ENCODE measurements at regions not wholly inside any gene's neighbourhood (a gene's known extent, or its start where the extent isn't known, plus 50 kb on each side); places are given as distances from the start of the nearest gene placed in this dataset.
"Not testable (repeated sequence)": the region's sequence is repeated elsewhere in the genome, so short reads cannot be mapped to it uniquely, and the experiment has no call there.

GRCh38 chr9:39463696-39464095, 108.2 kb downstream of the SPATA31A1 start:
- peak; percentile 23 for DNase-seq

GRCh38 chr9:39464122-39464777, 108.8 kb downstream of the SPATA31A1 start:
- DNase-seq: peak; percentile 81

DNA sequence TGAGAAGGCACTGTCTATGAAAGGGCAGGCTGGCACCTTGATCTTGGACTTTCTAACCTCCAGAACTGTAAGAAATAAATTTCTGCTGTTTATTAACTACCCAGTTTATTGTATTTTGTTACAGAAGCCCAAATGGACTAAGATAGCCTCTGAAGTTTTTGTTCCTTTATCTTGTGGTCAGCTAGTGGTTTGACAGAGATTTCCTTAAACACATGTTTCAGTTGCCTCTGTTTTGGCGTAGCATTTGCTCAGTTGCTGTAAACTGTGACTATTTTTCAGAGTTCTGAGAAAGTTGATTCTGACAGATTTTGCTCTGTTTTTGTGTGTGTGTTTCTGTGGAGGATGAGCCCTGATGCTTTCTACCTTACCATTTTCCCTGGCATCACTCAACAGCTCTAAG, 119.0 kb downstream of the SPATA31A1 start:
- DNase-seq: not testable (repeated sequence)

- DNase-seq: not testable (repeated sequence)
Measured at GRCh38 chr9:39483073-39483472, 127.6 kb downstream of the SPATA31A1 start.

DNA sequence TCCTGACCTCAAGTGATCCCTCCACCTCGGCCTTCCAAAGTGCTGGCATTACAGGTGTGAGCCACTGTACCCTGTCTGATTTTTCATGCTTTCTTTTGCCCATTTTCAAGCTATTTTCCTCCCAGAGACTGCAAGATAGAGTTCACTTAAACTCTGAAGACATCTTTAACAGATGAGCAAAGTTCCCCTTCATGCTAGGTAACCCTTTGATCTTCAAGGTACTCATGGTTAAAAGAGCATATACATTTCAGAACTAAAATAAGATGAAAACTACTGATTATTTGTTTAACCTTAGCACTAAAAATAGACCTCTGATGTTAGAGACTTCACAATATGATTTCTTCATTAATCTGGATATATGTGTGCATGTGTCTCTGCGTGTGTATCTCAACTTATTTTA, 128.4 kb downstream of the SPATA31A1 start:
- not testable (repeated sequence) for DNase-seq

- not testable (repeated sequence) for DNase-seq
Measured at GRCh38 chr9:39484292-39484691, 128.8 kb downstream of the SPATA31A1 start.

DNA sequence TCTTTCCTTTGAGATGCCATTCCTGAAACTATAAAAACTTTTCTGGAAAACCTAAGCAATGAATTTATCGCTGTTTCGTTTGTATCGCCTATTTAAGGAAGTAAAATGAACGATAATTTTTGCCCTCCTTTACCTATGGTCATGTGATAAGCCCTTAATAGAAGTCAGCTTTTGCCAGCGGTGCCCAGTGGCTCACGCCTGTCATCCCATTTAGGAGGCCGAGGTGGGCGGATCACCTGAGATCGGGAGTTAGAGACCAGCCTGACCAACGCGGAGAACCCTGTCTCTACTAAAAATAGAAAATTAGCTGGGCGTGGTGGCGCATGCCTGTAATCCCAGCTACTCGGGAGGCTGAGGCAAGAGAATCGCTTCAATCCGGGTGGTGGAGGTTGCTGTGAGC, 132.0 kb downstream of the SPATA31A1 start:
- DNase-seq: not testable (repeated sequence)

DNA sequence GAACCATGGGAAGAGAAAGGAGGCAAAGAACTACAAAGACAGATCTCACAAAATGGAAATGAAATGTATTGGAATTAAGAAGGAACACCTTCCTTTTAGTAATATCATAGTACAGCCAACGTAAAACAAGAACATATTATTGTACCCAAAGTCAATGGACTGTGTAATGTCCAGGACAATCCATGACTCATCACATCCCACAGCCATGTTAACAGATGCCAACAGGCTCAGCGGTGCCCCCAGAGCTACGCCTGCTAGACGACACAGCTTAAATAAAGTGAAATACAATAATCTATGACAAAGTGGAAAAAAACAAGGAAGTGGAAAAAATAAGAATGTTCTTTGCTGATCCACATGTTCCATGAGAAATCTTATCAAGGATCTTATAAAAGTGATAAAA, 140.8 kb downstream of the SPATA31A1 start:
- DNase-seq: not testable (repeated sequence)

DNA sequence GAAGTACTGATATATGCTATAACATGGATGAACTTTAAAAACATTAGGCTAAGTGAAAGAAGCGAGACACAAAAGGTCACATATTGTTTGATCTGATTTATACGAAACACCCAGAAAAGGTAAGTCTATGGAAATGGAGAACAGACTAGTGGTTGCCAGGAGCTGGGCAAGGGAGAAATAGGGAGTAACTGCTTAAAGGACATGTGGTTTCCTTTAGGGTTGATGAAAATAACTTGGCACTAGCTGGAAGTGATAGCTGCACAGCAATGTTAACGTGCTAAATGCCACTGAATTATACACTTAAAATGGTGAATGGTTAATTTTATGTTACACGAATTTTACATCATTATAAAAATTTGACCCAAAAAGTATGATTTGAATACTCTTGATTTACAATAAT, 147.7 kb downstream of the SPATA31A1 start:
- not testable (repeated sequence) for DNase-seq

DNA sequence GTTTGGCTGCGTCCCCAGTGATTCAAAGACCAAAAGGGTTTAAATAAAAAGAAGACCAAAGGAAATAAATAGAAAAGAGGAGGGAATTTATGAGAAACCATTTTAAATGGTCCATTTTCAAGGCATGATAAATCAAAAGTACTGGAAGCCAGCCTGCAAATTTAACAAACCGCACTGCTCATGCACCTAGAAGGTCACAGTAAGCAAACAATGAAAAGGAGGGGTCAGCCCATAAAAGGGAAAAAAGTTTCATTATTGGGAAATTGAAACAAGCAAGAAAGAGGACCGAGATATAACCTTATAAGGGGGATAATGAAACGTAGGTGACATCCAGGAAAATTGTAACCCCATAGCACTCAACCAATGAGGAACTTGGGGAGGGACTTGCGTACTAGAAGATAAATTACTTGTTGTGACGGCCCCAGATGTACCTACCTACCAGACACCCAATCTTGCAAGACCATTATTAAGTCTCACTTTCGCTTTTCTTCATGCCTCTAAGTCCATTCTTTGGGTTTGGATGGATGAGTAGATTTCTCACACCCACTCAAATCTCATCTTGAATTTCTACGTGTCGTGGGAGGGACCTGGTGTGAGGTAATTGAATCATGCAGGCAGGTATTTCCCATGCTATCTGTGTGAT, 172.0 kb downstream of the SPATA31A1 start:
- not testable (repeated sequence) for DNase-seq

DNA sequence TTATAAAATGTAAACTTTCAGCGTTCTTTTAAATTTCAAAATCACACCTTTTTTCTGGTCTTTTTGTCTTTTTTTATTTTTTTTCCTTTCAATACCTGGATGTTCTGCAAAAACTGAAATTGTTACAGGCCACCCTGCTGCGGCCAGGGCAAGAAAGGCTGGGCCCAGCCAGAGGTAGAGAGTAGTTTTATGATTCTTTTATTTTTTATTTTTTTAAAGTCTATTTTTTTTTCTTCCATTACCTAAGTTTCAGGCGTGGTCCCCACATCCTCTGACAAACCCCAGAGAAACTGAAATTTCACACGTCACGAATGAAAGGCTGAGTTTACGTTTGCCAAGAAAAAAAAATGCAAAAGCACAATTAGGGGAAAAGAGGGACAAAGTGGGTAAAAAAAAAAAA, 177.1 kb downstream of the SPATA31A1 start:
- DNase-seq: not testable (repeated sequence)

DNA sequence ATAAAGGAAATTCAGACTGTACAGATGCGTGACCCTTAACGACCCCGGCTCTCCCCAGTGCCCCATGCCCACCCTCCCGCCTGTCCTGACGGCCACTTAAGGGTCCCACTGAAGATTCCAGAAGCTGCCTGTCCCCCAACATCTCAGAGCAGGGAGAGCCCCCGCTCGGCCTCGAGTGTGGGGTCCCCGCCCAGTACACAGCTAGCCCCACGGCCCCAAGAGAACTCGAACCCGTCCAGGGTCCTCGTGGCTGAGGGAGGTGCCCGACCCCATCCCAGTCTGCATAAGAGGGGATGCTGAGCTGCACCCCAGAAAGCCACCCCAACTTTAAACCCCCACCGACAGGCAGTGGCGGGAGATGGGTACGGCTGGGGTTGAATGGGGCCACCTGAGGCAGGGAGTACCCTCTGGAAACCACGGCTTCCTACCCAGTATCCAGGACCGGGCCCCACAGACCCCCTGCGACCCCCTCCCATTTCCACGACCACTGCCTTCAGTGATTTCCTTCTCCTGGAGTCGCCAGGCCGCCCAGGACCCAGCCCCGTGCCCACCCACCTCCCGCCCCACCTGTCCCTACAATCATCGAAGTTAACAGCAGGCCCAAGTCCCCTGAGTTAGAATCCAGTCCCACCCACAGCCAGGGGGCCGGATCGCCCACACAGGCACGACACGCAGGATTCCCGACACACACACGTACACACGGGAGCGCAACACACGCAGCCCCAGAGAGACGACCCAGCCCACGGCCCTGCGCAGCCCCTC, 177.7 kb downstream of the SPATA31A1 start:
- not testable (repeated sequence) for DNase-seq

- not testable (repeated sequence) for DNase-seq
Measured at GRCh38 chr9:39533763-39534548, 178.5 kb downstream of the SPATA31A1 start.

DNA sequence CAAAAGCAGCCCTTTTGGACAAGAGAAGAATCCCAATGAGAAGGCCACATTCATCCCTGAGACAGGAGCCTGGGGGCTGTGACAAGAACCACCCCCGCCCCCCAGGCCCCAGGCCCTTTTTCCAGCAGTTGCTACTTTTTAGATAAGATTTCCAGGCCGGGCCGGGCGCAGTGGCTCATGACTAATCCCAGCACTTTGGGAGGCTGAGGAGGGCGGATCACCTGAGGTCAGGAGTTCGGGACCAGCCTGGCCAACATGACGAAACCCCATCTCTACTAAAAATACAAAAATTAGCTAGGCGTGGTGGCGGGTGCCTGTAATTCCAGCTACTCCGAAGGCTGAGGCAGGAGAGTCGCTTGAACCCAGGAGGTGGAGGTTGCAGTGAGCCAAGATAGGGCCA, 179.4 kb downstream of the SPATA31A1 start:
- DNase-seq: not testable (repeated sequence)

- DNase-seq: not testable (repeated sequence)
Measured at GRCh38 chr9:39542157-39542556, 186.7 kb downstream of the SPATA31A1 start.

- not testable (repeated sequence) for DNase-seq
Measured at GRCh38 chr9:39545079-39545478, 189.6 kb downstream of the SPATA31A1 start.

DNA sequence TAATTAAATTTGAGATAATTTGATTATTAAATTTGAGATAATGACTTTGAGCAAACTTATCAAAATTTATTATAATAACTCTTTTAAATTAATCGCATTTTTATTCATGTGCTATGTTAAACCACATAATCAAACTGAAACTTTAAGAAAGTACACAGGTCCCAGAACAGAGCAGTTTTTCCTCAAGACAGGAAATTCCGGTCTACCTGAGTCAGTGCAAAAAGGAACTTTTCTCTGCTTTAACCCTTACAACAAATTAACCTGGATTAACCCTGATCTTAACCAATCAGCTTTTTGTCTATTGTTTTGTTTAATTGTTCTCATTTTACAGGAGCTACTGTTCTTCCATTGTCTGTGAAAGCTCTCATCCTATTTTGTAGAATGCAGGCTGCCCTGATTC, 195.1 kb downstream of the SPATA31A1 start:
- DNase-seq: not testable (repeated sequence)

DNA sequence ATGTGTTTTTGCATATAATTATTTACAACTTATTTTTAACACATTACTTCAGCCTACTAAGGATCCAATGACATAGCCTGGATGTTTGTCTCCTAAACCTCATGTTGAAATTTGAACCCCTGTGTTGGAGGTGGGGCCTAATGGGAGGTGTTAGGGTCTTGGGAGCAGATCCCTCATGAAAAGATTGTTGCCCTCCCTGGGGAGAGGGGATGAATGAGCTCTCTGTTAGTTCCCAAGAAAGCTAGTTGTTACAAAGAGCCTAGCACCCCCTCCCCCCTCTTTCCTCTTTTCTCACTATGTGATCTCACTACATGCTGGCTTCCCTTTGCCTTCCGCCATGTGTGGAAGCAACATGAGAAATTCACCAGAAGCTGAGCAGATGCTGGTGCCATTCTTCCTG, 196.1 kb downstream of the SPATA31A1 start:
- DNase-seq: not testable (repeated sequence)

DNA sequence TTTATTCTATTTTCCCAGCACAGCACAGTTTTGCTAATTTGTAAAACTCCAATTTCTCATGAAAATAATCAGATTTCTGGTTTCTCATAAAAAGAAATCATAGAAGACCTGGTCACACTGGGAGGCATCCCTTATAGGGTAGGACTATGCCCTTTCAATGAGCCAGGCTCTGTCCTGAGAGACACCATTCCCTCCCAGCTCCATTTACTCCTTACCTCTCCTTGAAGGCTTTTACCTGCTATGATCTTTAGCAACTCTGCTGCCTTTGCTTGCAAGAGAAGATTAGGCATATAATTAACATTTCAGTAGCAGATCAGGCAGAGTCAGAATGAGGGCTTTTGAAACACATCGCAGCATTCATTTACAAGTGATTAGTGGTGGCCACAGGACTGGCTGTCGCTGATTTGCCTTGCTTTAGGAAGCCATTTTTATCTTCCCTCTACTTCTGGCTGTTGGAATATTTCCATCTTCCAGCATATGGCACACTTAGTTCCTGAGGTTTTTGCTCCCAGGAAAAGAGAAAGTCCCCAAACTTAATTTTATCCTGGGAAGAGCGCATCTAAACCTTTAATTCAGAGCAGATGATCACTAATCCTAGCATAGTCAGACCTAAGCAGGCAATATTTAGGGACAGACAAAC, 196.9 kb downstream of the SPATA31A1 start:
- DNase-seq: not testable (repeated sequence)

DNA sequence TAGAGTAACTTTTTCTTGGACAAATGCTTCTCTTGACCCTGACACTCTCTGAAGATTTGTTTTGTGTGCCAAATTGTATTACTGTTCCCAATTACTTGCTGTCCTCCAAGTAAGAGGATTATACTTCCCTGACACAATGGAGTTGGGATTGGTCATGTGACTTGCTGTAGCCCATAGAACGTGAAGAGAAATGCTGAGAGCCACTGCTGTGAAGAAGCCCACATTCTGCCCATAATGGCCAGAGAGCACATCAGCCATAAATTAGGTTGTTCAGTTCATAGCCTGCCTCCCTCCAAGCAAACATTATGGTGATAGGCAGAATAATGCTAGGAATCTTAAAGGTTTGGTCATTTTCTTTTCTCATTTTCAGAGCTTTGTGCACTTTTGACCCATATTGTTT, 198.9 kb downstream of the SPATA31A1 start:
- DNase-seq: not testable (repeated sequence)

GRCh38 chr9:39559384-39559783, 203.9 kb downstream of the SPATA31A1 start:
- not testable (repeated sequence) for DNase-seq

DNA sequence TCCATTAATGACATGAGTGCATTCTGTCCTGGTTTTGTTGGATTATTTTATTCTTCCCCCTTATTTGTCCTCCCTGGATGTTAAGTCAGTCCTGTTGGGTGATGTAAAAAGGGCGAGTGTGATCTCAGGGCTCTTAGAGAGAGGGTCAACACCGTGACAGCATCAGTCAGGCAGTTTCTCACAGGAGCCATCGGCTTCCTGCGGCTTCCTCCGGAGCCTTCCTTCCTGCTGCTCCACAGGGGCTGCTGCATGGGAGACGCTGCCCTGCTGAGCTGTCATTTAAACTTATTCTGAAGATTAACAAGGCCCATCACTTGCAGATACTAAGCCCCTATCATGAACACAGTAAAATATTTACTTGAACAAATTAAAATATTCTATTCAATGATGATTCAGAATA, 211.3 kb downstream of the SPATA31A1 start:
- DNase-seq: peak; percentile 21
